ENCODE measurements at regions not wholly inside any gene's neighbourhood (a gene's known extent, or its start where the extent isn't known, plus 50 kb on each side); places are given as distances from the start of the nearest gene placed in this dataset.
"Not testable (repeated sequence)": the region's sequence is repeated elsewhere in the genome, so short reads cannot be mapped to it uniquely, and the experiment has no call there.

DNA sequence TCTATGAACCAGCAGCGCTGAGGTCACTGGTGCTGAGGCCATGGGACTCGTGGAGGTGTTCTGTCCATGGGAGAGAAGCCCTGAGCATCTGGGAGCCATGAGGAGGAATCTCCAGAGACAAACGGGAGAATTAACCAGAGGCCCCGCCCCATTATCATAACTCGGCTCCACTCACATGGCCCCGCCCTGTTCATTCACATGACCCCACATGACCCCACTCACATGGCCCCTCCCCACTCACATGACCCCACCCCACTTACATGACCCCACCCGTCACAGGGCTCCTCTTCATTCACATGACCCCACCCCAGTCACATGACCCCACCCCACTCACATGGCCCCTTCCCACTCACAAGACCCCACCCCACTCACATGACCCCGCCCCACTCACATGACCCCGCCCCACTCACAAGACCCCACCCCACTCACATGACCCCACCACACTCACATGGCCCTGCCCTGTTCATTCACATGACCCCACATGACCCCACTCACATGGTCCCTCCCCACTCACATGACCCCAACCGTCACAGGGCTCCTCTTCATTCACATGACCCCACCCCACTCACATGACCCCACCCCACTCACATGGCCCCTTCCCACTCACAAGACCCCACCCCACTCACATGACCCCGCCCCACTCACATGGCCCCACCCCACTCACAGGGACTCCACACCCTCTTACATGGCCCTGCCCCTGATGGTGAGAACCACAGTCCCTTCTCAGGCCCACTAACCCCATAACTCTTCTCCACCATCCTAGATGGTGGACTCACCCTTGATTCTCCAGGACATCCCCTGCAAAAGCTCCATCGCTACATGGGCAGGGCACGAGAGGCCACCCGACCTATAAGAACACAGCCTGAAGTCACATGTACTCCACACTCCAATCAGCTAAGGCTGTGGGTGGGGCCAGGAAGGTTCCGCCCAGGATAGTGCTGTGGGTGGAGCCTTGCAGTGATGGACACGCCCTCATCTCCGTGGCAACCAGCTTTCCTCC lies 151.1 kb upstream of the SFSWAP start:
- no peak for DNase-seq (ENCODE audit: low spot score)
- H4K20me1 ChIP-seq (ENCODE audit: insufficient read depth, poor library complexity, severe bottlenecking) = no peaks in the 10 kb centered on the region
- WGBS (ENCODE audit: low lambda C conversion rate, missing lambda C conversion rate) = 83% methylated on average over 14 of the region's 17 CpGs
- H3K27ac ChIP-seq = no peak overlapping the region
- no peaks in the 10 kb centered on the region for H3K9me3 ChIP-seq (ENCODE audit: low read depth)
- TF ChIP-seq, protein P1, sequence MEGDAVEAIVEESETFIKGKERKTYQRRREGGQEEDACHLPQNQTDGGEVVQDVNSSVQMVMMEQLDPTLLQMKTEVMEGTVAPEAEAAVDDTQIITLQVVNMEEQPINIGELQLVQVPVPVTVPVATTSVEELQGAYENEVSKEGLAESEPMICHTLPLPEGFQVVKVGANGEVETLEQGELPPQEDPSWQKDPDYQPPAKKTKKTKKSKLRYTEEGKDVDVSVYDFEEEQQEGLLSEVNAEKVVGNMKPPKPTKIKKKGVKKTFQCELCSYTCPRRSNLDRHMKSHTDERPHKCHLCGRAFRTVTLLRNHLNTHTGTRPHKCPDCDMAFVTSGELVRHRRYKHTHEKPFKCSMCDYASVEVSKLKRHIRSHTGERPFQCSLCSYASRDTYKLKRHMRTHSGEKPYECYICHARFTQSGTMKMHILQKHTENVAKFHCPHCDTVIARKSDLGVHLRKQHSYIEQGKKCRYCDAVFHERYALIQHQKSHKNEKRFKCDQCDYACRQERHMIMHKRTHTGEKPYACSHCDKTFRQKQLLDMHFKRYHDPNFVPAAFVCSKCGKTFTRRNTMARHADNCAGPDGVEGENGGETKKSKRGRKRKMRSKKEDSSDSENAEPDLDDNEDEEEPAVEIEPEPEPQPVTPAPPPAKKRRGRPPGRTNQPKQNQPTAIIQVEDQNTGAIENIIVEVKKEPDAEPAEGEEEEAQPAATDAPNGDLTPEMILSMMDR (IDR thresholded peaks at IDR 0.05; ENCODE audit: poor library complexity) = no peak
- TF ChIP-seq EZH2phosphoT487 (IDR thresholded peaks at IDR 0.05; ENCODE audit: low read depth, severe bottlenecking, unreplicated experiment) = no peak
- TF ChIP-seq EZH2 (IDR thresholded peaks at IDR 0.05; ENCODE audit: borderline replicate concordance) = no peak
- no peak overlapping the region for H3K4me2 ChIP-seq
- H3K36me3 ChIP-seq (replicated peaks; ENCODE audit: insufficient read depth, low read depth) = no peaks in the 10 kb centered on the region
- no peak overlapping the region for H2AFZ ChIP-seq
- no peaks in the 10 kb centered on the region for H3K4me1 ChIP-seq (ENCODE audit: insufficient read depth)
- no peaks in the 10 kb centered on the region for H3K79me2 ChIP-seq
- peaks cover 17% of the 10 kb centered on the region for H3K27me3 ChIP-seq
- H3K9me2 ChIP-seq (replicated peaks; ENCODE audit: insufficient read depth) = no peaks in the 10 kb centered on the region
- no peak overlapping the region for H3K4me3 ChIP-seq

DNA sequence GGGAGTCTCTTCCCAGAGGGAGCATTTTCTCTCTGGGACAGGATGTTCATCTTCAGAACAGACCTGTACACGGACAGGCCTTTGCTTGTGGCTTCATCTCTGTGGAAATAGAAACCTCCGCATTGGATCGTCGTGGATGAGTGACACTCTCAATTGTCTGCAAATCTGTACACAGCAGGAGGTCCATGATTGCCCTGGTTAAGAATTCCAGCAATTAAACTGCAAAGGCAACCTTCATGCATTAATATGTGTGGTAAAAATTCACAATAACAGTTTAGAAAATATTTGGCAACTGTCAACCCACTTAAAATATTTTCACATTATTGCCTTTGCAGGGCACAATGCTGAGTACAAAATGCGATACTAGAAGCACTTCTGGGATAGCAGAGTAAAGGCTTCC lies 149.8 kb upstream of the SFSWAP start:
- H3K27me3 ChIP-seq = peaks cover 17% of the 10 kb centered on the region
- H3K4me2 ChIP-seq = no peak overlapping the region
- WGBS (ENCODE audit: low lambda C conversion rate, missing lambda C conversion rate) = 76% methylated on average over 5 of the region's 5 CpGs
- no peaks in the 10 kb centered on the region for H3K79me2 ChIP-seq
- H3K36me3 ChIP-seq (replicated peaks; ENCODE audit: insufficient read depth, low read depth) = no peaks in the 10 kb centered on the region
- H3K9me3 ChIP-seq (ENCODE audit: low read depth) = no peaks in the 10 kb centered on the region
- no peaks in the 10 kb centered on the region for H3K4me1 ChIP-seq (ENCODE audit: insufficient read depth)
- H3K9me2 ChIP-seq (replicated peaks; ENCODE audit: insufficient read depth) = no peaks in the 10 kb centered on the region
- no peak overlapping the region for H3K4me3 ChIP-seq
- no peak for DNase-seq (ENCODE audit: low spot score)
- H4K20me1 ChIP-seq (ENCODE audit: insufficient read depth, poor library complexity, severe bottlenecking) = no peaks in the 10 kb centered on the region
- no peak overlapping the region for H3K27ac ChIP-seq
- H2AFZ ChIP-seq = no peak overlapping the region
- no peak for TF ChIP-seq EZH2 (IDR thresholded peaks at IDR 0.05; ENCODE audit: borderline replicate concordance)
- no peak for TF ChIP-seq EZH2phosphoT487 (IDR thresholded peaks at IDR 0.05; ENCODE audit: low read depth, severe bottlenecking, unreplicated experiment)
- TF ChIP-seq, protein P1 (IDR thresholded peaks at IDR 0.05; ENCODE audit: poor library complexity) = no peak

DNA sequence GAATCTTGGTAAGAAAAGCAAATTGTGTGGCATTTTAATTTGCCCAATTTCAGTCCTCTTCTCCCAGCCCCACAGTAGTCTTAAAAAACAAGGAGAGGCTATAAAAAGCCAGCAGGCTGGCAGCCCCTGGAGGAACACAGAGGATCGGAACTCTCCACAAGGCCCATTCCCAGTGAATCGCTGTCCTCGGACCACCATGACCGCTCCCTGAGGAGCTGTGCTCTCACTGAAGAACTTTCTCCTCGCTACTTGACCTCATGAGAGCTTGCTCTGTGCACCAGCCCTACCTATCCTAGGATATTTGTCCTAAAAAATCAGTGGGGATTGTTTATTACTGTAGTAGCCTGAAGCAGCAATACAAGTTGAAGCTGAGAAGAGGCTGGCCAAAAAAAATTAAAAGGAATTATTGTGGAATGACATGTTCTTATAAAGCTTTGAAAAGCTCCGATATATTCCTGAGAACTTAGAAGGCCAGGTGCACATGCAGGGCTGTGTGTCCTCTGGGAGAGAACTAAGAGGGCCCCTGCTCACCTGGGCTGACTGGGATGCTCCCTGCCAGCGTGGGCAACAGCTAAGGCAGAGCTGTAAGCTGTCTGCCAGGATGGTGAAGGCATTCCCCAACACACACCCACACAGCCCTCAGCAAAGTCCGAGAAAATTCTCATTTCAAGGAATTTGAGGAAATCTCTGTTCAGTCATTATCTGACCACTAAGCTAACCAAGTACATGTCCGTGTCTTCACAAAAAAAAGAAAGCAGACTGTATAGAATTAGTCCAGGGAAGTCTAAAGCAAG lies 148.8 kb upstream of the SFSWAP start:
- H3K4me1 ChIP-seq (ENCODE audit: insufficient read depth) = no peaks in the 10 kb centered on the region
- no peak overlapping the region for H2AFZ ChIP-seq
- DNase-seq (ENCODE audit: low spot score) = no peak
- H3K79me2 ChIP-seq = no peaks in the 10 kb centered on the region
- no peaks in the 10 kb centered on the region for H3K9me3 ChIP-seq (ENCODE audit: low read depth)
- no peaks in the 10 kb centered on the region for H3K36me3 ChIP-seq (replicated peaks; ENCODE audit: insufficient read depth, low read depth)
- no peak overlapping the region for H3K27ac ChIP-seq
- no peak overlapping the region for H3K4me3 ChIP-seq
- H3K27me3 ChIP-seq = peaks cover 21% of the 10 kb centered on the region
- no peak overlapping the region for H3K4me2 ChIP-seq
- no peaks in the 10 kb centered on the region for H4K20me1 ChIP-seq (ENCODE audit: insufficient read depth, poor library complexity, severe bottlenecking)
- 82% methylated on average over 9 of the region's 9 CpGs for WGBS (ENCODE audit: low lambda C conversion rate, missing lambda C conversion rate)
- H3K9me2 ChIP-seq (replicated peaks; ENCODE audit: insufficient read depth) = no peaks in the 10 kb centered on the region
- TF ChIP-seq EZH2phosphoT487 (IDR thresholded peaks at IDR 0.05; ENCODE audit: low read depth, severe bottlenecking, unreplicated experiment) (no peak), EZH2 (IDR thresholded peaks at IDR 0.05; ENCODE audit: borderline replicate concordance) (no peak)
- TF ChIP-seq, protein P1 (IDR thresholded peaks at IDR 0.05; ENCODE audit: poor library complexity) = no peak

DNA sequence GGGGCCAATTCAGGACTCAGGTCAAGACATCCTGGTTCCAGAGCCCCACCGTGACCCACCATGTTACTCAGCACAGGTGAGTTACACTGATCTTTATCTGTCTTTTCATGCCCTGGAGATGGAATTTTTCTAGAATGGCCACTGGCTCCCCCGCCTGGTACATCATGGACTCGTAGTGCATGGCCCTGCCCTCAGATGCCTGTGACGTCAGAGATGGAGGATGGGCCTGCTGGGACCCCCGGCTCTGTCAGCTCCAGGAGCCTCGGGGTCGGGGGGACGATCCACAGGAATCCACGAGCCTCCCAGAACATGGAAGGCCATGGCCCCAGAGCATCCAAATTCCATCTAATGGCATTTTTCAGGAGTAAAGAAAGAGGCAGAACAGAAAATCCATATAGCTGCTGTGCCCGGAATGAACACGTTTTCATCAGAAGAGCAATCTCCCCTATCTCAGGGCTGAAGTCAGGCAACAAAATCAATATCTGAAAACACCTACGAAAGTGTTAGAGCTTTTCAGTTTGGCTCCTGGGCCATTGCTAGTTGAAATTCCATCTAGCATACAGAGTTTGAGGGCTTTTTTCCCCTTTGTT lies 146.7 kb upstream of the SFSWAP start:
- peaks cover 16% of the 10 kb centered on the region for H3K27me3 ChIP-seq
- not testable (repeated sequence) for H3K36me3 ChIP-seq (replicated peaks; ENCODE audit: insufficient read depth, low read depth); H3K27ac ChIP-seq; H3K9me3 ChIP-seq (ENCODE audit: low read depth); H3K4me3 ChIP-seq; H3K4me1 ChIP-seq (ENCODE audit: insufficient read depth); H4K20me1 ChIP-seq (ENCODE audit: insufficient read depth, poor library complexity, severe bottlenecking); H3K79me2 ChIP-seq; H3K4me2 ChIP-seq; H3K9me2 ChIP-seq (replicated peaks; ENCODE audit: insufficient read depth); DNase-seq (ENCODE audit: low spot score); H2AFZ ChIP-seq
- WGBS (ENCODE audit: low lambda C conversion rate, missing lambda C conversion rate) = 42% methylated on average over 12 of the region's 12 CpGs
